ENCODE measurements at regions not wholly inside any gene's neighbourhood (a gene's known extent, or its start where the extent isn't known, plus 50 kb on each side); places are given as distances from the start of the nearest gene placed in this dataset.

DNA sequence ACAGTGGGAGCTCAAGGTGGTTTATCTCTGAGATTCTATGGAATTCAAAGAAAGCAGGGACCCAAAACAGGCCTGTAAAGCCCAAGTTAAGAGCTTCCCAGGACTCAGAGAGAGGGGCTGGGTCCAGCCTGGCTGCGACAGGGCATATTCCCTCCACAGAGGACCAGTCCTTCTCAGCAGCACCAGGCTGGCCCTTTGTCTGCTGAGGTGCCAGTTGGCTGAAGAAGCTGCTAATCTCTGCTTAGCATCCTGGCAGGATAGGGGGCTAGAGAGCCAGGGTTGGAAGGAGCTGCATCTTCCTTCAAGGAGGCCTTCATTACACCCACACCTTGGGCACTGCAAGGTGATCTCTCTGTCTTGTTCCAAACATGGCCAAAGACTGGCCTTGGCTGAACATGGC, 68.3 kb upstream of the TUNAR start:
- no peaks in the 10 kb centered on the region for H3K36me3 ChIP-seq (ENCODE audit: control insufficient read depth, insufficient read depth, low read length)
- H3K4me3 ChIP-seq (ENCODE audit: low read depth, low read length) = no peak overlapping the region
- no peaks in the 10 kb centered on the region for H3K27me3 ChIP-seq (ENCODE audit: control insufficient read depth, insufficient read depth, low read length)
- DNase-seq (ENCODE audit: low read depth) = no peak
- TF ChIP-seq, protein P1, sequence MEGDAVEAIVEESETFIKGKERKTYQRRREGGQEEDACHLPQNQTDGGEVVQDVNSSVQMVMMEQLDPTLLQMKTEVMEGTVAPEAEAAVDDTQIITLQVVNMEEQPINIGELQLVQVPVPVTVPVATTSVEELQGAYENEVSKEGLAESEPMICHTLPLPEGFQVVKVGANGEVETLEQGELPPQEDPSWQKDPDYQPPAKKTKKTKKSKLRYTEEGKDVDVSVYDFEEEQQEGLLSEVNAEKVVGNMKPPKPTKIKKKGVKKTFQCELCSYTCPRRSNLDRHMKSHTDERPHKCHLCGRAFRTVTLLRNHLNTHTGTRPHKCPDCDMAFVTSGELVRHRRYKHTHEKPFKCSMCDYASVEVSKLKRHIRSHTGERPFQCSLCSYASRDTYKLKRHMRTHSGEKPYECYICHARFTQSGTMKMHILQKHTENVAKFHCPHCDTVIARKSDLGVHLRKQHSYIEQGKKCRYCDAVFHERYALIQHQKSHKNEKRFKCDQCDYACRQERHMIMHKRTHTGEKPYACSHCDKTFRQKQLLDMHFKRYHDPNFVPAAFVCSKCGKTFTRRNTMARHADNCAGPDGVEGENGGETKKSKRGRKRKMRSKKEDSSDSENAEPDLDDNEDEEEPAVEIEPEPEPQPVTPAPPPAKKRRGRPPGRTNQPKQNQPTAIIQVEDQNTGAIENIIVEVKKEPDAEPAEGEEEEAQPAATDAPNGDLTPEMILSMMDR (IDR thresholded peaks at IDR 0.05; ENCODE audit: insufficient read depth, low read length, poor library complexity, severe bottlenecking) = no peak

DNA sequence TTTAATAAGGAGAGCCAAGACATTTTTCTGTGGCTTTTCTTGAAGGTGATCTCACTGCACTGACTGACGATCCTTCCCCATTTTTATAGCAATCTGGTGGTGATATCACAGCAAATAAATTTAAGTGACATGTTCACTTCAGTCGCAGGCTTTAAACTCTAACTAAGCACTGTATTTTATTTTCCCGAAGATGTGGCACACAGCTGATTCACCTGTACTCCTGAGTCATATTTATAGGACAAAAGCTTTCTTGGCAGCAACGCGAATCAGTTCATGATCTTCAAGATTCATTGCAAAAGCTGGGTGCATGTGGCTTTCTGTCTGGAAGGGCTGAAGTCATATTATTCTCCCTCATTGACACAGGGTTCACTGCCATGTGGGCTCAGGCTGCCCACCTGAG, 79.8 kb upstream of the TUNAR start:
- H3K4me3 ChIP-seq (ENCODE audit: low read depth, low read length) = no peak overlapping the region
- DNase-seq (ENCODE audit: low read depth) = no peak
- H3K27me3 ChIP-seq (ENCODE audit: control insufficient read depth, insufficient read depth, low read length) = no peaks in the 10 kb centered on the region
- TF ChIP-seq, protein P1 (IDR thresholded peaks at IDR 0.05; ENCODE audit: insufficient read depth, low read length, poor library complexity, severe bottlenecking) = no peak
- no peaks in the 10 kb centered on the region for H3K36me3 ChIP-seq (ENCODE audit: control insufficient read depth, insufficient read depth, low read length)

DNA sequence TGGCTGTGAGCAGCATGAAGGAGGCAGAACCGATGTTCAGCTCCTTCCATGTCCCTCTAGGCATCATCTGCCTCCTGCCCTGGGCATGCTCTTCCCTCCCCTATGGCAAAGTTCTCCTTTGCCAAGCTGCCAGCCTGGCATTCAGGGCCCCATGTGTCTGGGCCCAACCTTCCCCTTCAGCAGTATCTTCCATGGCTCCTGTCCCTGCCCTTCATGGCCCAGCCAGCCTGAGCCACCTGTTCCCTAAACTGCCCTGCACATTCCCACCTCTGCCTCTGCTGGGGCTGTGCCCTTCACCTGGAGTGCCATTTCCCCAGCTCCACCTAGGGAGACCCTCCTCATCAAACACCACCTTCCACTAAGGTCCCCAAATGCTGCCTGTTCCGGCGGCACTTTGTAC, 74.0 kb upstream of the TCL1A start:
- TF ChIP-seq, protein P1 (IDR thresholded peaks at IDR 0.05; ENCODE audit: insufficient read depth, low read length, poor library complexity, severe bottlenecking) = no peak
- no peak for DNase-seq (ENCODE audit: low read depth)
- no peaks in the 10 kb centered on the region for H3K36me3 ChIP-seq (ENCODE audit: control insufficient read depth, insufficient read depth, low read length)
- H3K4me3 ChIP-seq (ENCODE audit: low read depth, low read length) = no peak overlapping the region
- H3K27me3 ChIP-seq (ENCODE audit: control insufficient read depth, insufficient read depth, low read length) = no peaks in the 10 kb centered on the region

DNA sequence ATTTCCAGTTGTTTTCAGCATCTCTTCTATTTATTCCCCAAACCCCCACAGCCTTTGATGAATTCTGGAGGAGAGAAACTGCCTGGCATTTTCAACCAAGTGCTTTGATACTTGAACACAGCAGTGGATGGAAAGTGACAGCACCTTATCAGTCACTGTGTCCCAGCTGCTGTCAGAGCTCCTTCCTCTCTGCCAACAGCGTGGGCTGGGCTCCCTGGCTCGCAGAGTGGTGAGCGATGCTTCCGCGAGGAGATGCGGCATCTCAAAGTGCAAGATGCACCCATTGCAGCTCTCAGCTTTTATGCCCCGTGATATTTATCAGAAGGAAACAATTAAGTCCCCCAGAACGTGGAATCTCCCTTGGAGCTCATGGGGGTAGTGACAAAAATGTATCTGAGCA, 72.6 kb upstream of the TCL1A start:
- TF ChIP-seq, protein P1 (IDR thresholded peaks at IDR 0.05; ENCODE audit: insufficient read depth, low read length, poor library complexity, severe bottlenecking) = no peak
- Histone ChIP-seq H3K27me3 (ENCODE audit: control insufficient read depth, insufficient read depth, low read length) (no peaks in the 10 kb centered on the region), H3K36me3 (ENCODE audit: control insufficient read depth, insufficient read depth, low read length) (no peaks in the 10 kb centered on the region), H3K4me3 (ENCODE audit: low read depth, low read length) (no peak overlapping the region)
- DNase-seq (ENCODE audit: low read depth) = no peak

DNA sequence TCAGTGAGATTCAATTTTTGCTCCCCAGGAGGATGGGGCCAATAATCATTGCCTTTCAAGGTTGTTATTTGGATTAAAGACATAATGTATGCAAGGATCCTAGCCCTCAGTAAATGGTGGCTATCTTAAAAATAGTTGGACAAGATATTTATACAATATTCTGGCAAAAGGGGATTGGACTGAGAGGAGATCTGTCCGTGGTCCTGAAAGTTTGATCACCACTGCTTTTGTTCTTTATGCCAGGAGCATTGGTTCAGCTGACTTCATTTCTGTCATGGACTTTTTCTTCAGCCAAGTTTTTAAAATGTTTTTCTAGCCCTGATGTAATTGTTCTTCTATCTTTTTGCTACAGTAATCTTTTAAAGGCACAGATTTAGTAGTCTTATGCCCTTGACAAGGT, 70.2 kb upstream of the TCL1A start:
- no peak for DNase-seq (ENCODE audit: low read depth)
- Histone ChIP-seq H3K4me3 (ENCODE audit: low read depth, low read length) (no peak overlapping the region), H3K36me3 (ENCODE audit: control insufficient read depth, insufficient read depth, low read length) (no peaks in the 10 kb centered on the region), H3K27me3 (ENCODE audit: control insufficient read depth, insufficient read depth, low read length) (no peaks in the 10 kb centered on the region)
- TF ChIP-seq, protein P1 (IDR thresholded peaks at IDR 0.05; ENCODE audit: insufficient read depth, low read length, poor library complexity, severe bottlenecking) = no peak

DNA sequence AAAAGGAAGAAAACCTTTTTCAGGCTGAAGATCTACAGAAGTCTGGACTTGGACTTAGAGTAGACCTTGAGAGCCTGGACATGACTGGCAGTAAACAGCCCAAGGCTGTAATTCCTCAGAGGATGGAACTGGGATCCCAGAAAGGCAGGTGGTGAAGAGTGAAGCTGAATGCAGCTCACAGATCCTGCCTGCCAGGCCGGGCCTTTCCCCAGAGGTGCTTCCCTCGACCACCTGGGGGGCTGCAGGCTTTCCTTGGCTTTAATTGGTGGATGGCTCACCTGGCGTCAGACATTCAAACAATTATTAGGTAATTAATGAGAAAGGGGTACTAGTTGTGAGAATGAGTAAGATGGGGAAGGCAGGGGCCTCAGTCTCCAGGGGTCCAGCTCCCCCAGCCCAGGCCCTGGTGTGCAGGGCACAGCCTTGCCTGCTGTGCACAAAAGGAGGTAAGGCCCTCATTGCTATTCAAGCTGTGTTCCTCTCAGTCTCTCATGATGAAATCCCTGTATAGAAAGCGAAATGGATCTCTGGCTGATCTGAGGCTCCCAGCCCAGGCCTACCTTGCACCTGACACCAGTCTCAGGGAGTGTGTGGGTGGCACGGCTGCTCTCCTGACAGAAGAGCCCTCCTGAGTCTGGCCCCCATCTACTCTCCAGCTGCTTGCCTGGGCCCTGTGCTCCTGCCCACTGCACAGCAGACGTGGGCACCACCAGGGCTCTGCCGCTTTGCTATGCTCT, 63.0 kb upstream of the TCL1A start:
- TF ChIP-seq, protein P1 (IDR thresholded peaks at IDR 0.05; ENCODE audit: insufficient read depth, low read length, poor library complexity, severe bottlenecking) = no peak

More for the DNA sequence above, 63.0 kb upstream of the TCL1A start:
- no peak overlapping the region for H3K4me3 ChIP-seq (ENCODE audit: low read depth, low read length)
- H3K36me3 ChIP-seq (ENCODE audit: control insufficient read depth, insufficient read depth, low read length) = no peaks in the 10 kb centered on the region
- no peak for DNase-seq (ENCODE audit: low read depth)
- peaks cover 3% of the 10 kb centered on the region for H3K27me3 ChIP-seq (ENCODE audit: control insufficient read depth, insufficient read depth, low read length)

All from kidney epithelial cell (primary cell).